Activated T-cell treated with anti-CD3 and anti-CD28 coated beads for 48 hours (primary cell): ENCODE measurements at regions not wholly inside any gene's neighbourhood (a gene's known extent, or its start where the extent isn't known, plus 50 kb on each side); places are given as distances from the start of the nearest gene placed in this dataset.

Experiments used
- DNase-seq: peaks from one replicate; pipeline ENCODE4 v3.0.0-alpha.2; 2020; ENCODE audit warnings: low read depth

DNA sequence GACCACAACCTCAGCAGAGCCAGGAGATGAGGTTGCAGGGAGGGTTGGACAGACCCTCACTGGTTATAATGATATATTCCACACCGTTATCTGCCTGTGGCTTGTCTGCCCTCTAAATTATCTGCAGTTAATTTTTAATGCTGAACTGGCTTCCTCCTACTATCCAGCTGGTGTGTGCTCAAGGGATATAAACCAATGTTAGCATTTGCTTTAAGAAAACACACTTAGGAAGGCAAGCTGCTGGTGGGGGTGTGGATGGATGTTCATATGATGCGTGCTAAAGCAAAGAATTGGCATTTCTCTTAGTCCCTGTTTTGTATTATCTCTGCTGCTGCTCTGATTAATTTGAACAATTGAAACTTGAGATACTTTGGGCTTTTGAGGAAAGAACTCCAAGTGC, 132.2 kb upstream of the NPVF start:
- DNase-seq = no peak

DNA sequence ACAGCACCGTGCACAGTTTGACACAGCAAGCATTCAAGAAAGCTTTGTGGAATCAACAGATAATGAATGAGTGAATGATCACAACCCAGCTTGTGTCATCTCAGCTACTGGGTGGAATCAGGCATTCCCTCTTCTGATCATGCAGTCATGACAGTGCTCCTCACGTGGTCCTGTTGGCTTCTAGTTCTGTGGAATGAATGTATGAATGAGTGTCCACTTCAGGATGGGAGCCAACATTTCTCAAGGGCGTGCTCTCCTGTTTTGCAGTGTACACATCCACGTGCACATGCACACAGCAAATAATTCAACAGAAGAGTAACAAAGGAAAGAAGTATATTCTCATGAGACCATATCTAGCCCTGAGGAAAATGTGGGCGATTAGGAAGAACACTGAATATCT, 133.1 kb upstream of the NPVF start:
- DNase-seq = no peak

DNA sequence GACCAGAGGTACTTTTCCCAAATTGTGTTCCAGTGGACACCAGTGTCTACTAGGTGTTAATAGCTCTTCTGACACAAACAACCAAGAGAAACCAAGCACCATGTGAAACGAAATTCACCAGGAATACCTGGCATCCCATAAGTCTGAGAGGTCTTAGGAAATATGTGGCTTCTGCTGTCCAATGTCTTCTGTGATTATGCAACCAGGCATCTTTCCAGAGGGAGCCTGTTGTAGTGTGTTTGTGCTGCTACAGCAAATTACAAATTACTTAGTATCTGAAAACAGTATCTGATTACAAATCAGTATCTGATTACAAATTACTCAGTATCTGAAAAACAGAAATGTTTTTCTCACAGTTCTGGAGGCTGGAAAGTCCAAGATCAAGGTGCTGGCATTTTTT, 133.6 kb upstream of the NPVF start:
- no peak for DNase-seq

DNA sequence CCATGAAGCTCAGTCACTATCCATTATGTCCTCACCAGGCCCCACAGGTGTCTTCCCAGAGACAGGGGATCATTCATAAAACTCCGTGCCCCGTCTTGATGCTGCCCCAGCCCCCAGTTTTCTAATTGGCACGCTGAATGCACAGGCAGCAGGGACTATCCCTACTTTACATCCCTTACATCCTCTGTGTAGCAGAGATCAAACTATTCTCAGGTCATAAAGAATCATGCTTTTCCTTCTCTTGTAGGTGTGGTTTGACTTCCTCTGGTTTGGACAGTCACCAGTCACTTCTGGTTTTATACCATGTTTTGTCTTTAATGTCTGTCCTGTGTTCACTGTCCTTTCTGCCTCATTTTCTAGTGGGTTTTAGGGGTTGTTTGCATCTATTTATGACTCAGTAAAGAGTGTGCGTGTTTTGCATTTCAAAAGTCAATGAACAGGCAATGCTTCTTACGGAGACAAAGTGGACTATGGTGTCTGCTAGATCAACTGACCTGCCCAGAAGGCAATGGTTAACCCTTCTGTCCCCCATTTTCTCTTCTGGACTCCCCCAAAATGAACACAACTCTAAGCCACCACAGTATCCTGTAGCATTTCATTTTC, 140.4 kb upstream of the NPVF start:
- DNase-seq = no peak

DNA sequence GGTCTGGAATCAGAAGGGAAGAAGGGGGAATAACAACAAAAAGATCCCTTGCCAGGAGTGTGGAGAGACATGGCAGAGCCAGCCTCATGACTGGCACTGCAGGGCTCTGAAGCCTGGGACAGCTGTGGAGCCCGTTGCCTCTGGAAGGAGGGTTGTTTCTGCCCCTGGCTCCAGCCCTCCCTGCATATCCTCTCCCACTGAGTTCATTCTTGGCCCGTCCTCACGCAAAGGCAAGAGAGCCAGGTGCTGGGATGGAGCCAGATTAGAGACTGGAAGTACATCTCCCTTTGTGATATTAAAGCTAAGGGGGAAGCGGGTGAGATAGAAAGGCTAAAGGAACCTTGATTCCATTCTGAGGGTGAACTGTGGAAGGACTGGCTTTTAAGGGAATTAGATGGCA, 141.5 kb upstream of the NPVF start:
- DNase-seq = no peak

DNA sequence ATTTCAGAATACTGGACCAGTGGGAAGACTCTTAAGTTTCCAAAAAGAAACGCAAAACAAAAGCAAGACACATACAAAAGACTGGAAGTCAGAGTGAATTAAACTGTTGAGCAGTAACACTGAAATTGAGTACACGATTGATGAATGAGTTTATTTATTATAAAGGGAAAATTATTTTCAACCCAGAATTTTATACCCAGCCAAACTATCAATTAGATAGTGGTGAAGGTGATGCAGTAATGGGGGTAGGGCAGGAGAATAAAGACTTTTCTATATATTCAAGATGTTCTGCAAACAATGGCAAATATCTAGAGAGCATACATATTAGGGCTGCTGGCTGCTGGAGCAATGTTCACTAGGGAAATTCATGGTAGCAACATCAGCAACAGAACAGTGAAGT, 143.7 kb upstream of the NPVF start:
- no peak for DNase-seq

DNA sequence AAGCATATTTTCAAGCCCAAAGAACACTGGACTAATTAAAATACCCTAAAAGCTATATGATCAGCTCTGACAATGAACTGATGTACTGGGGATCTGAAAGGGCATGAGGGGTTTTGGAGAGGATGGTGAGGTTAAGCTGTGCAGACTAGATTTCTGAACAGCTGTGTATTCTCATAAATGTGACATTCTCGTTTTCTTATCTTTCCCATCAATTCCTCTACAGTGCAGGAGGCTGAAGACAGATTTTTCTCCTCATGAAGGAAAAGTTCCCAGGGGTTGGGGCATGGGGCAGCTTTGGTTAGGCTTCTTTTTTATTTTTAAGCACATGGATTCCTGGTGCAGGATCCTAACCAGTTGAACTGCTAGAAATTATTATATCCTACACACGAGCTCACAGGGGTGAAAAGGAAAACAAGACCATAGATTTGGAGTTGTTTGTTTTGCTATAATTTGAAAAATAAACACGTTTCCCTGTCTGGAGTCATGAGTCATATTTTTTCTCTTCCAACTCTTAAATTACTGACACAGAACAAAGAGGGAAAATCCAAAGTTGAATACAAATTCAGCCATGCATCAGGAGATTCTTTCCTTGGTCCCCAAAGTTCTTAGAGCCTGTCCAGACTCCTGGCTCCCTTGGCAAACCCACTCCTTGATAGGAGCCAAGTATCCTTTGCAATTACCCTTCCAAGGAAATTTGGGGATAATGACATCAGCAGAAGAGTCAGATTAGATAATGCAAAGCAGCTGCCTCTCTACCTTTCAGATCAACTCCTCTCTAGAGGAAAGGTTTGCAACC, 147.7 kb upstream of the NPVF start:
- DNase-seq = no peak

DNA sequence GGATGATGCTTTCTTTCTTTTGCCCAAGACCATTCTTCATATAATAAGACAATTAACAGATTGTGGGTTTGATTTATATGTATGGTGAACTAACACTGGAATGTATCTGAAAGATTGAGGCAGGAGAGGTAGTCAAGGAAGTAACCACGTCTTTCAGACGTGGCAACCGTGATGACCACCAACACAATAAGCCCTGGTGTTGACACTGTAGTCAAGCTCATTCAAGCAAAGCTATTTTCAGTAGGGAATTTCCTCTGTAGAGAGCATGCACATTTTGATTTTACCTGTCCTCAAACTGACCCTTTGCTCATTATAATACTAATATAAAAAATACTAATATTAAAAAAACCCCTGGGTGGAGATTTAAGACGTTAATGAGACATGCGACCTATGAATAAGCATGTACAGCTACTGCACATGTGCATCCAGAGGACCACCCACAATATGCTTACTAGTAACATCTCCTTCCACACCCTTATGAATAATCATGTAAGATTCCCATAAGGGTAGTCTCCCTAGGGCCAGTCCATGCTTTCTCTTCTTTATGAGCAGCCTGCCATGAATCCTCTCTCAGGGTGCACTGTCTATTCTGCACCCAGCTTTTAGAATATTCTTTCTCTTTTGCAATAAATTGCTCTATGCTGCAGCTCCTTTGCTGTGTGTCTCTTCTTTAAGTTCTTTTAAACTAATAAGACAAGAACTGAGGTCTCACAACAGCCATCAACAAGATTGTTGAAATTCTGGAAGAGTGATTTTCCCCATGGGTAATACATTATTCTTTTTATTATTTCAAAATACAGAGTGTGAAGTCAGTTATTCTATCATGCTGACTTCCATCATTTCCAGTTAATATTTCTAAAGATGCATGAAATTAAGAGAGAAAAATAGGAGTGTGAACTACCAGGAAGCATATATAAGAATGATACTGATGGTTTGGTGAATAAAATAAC, 151.3 kb upstream of the NPVF start:
- no peak for DNase-seq

DNA sequence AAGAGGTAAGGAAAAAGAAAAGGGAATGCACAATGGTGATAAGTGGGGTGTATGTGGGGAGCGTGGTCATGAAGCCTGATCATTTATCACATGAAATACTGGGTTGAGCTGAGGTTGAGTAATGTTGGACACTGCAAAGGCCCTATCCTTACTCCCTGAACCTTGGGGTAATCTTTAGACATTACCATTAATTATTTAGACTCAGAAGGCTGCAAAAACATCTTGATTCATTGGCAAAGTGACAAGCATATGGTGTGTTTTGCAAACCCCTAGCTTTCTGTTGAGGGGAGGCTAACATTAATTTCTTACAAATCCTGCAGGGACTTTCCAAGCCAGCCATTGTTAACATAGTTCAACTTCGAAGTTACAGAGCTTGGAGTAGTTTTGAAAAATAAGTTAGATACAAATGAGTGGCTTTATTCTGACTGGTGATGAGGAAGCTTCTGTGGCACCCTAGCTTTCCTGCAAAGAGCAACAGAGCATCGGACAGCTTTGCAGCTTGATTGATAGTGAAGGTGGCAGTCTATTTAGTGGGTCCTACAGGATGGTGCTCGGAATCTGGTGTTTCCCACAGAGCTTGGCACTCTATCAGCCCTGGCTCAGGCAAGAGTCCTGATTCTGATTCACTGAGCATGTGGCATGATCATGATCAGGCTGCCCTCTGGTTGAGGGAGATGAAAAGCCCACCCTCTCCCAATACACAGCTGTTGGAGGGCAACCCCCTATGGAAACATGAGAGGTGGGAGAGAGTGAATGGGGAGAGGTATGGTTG, 153.7 kb upstream of the NPVF start:
- no peak for DNase-seq

DNA sequence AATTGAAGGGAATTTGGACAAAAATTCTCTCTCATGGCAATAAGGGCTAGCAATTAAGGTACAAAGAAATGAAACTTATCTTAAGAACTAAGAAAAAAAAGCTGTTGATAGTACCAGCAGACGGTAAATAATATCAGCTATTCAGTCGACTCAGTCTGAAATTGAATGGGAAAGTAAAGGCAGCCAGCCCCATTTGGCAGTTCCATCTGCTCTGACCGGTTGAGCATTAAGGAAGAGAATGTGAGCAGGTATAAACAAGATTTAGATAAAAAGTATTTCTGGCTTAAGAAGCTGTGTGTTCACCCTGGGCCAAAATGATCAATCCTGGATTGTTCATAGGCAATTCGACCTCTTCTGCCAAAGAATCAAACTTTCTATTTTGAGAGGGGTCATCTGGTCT, 154.6 kb upstream of the NPVF start:
- no peak for DNase-seq

DNA sequence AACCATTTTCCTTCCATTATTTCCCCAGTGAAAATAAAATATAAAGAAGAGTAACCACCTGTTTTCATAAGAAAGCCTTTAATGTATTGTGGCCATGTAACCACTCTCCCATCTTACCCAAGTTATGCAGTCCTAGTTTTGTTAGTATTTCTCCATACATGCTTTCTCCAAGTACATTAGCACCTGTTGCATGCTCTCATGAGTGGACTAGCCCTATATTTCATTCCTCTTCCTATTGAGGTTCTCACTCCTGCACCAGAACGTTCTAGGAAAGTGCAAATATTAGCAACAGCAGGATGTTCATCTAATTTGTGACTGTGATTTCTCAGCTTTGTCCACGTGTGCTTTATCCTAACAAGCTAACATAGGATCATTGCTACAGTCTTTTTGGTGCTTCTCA, 155.1 kb upstream of the NPVF start:
- DNase-seq = no peak

DNA sequence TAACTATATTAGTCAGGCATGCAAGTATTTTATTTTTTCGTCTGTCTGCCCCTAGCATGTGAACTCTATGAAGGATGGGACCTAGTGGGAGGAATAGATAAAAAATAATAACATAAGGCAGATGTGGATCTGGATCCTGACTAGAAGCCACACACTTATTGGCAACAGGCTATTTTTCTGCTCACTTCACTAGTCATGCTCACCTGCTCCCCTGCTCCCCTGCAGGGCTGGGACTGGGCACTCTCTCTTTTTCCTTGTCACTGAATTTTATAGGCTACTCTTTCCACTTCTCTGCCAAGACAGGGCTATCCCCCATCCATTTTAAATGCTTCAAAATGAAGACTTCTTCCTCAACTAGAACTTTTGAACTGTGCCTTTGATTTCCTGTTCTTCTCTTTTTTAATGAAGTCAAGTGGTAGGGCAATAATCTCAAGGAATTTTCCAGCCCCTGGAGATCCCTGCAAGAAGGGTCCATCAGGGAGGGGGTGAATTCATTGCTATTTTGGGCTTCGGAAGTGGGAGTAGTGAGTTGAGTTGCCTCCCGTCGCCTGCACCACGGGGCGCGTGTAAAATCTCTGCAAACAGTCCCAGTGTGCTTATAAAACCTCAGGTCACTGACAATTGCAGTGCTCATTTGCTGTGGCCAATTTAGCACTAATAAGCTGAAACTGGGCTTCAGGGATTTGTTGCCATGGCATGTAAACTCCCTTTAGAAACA, 156.7 kb upstream of the NPVF start:
- DNase-seq = no peak

DNA sequence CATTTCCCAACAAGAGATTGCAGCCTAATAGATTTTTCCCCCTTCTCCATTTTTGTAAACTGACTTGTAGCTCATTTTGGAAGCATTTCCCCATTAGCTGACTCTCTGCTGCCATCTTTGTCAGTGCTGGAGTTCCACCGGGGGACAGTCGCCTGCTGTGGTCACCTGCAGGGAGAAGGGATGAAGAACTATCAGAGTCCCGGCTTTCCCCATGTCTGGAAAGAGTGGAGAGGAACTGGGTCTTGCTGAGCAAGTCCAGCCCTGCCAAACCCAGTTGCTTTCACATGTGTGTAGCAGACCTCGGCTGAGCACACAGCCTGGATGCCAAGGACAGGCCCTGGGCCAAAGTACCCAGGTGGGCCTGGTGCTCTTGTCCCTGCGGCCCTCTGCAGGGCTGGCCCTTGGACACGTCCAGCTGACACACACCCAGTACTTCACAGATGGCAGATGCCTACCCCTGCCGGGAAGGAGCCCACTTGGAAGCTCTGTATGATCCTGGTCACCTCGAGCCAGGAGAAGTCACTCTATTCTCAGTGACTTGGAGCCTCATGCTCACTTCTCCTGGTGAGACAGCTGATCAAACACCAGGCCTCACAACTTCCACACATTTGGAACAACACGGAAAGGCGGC, 157.3 kb upstream of the NPVF start:
- DNase-seq = no peak

DNA sequence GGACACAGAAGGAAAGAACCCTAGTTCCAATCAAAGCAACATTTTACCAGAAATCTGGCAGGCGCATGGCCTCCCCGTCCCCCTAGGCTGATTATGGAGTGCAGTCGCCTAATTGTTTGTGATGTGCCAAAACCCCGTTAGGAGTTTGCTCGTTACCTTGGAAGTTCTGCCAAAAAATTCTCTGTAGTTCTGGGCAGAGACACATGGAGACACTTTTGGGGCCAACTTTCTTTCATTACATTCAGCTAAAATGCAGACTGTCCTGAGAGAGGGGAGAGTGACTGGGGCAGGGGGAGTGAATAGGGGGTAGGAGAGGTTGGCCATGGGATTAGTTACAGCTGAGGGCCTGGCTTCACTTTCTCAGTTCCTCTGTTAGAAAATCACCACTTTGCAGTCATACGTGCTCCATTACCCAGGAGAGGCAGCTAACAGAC, 158.0 kb upstream of the NPVF start:
- no peak for DNase-seq

DNA sequence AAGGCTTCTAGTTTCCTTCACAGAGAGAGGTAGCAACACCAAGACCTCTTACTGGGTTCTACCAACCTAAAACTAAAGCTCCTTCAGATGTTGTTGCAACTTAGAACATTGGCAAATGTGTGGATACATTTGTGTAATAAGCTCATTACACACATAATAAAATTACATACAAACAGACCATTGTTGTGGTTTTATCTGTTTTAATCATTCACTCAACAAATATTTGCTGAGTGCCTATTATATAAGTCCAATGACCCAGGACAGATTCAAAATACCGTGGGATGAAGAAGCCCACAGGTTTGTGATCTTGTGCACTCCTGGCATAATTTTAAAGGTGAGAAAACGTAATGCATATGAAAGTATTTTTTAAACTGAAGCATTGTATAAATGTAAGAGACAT, 160.4 kb upstream of the NPVF start:
- DNase-seq = no peak

DNA sequence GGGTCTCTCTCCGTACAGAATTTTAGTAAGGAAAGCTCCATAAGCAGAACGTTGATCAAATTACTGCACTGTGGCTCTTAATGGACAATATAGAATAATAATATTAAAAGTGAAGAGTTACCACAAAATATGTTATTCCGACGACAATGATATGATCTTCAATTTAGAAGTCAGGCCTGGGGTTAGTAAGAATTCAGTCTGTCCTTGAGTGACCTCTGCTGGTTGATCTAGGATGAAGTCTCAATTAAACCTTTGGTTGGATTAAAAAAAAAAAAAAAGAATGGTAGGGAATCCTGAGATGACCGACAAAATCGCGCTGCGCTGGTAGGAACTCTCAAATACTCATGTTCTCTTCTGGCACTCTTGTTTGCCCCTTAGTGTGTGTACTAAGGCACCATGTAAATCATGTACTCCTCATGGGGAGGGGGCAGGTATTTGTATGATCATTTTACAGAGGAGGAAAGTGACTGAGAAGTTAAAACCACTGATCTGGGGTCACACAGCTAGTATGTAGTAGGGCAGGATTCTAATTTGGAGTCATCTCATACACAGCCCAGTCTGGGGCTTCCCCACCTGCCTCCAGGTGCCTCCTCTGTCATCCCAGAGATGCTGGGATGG, 161.3 kb upstream of the NPVF start:
- DNase-seq = no peak

DNA sequence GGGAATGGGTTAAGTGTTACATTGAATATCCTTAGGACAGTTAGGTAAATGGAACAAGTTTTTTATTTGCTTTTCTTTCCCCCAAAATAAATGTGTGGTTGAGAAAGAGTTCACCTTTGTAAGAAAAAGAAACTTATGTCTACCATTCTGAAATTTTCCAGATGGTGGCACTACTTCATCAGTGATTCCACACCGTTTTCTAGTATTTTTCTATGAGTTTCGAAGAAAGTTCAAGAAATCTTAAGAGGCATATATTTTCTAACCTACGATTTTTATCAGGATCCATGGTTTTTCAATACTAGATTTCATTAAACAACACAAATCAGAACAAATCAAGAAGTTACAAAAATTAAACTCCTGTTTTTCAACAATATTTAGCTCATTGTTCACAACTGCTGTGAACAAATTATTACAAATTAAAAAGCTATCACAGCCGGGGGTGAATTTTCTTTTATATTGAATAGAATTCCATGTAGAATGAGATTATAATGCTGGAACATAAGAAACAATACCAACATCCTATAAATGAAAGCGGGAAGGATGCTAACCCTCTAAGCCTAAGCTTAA, 163.1 kb upstream of the NPVF start:
- no peak for DNase-seq

DNA sequence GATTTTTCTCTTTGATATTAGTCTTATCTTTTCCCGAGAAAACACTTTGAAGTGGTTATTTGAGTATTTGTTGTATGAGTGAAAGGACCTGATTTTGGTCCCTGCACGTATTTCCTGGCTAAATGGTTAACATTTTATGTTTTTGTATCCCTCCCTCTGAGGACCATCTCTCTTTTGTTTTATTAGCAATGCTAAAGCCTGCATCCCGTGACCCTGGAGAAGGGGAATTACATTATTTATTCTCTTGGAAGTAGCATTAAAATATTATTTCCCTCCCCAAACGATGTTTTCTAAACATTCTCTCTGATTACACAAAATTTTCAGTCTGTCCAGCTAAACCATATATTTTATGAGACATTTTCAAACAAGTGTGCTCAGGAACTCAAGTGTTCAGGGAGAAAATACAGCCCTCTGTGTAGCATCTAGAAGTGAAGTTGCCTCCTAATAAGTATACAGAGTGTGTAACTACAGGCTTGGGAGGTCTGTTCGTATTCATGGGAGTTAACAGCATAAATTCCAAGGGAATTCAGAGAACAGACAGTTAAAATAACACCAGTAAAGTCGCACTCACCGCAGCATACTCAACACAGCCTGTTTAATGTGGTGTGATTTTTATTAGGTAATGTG, 163.8 kb upstream of the NPVF start:
- DNase-seq = no peak

DNA sequence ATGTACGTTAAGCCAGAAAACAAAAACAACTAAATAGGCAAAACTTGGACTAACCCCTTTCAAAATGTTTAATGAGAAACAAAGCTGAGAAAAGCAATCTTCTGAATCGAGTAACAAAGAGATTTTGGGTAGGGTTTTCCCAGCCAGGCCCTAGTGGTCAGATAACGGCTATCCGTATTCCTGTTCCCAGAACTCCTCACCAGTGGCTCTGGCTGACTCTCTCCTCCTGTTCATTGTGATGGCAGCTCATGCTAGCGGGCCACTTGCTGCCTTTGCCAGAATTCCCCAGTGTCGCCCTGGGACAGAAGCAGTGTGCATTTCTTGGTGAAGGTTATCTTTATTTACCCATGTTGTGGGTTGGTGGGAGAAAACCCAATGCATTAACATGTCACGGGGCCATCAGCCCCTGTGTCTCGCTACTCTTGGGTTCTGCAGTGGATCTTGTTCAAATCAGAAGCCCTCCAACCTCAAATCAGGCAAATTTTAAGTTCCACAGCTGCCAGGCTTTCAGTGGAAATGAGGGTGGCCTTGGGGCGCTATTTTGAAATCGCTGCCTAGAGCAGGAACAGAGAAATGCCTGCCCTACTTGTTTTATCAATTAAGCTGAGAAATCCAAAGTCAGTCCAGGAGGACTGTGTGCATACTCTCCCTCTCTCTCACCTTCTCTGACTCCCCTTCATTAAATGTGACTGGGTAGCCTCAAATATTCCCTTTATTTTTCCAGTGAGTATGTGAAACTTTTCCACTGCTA, 164.5 kb upstream of the NPVF start:
- no peak for DNase-seq
